NCI-H1436 (cell line): ENCODE measurements at regions not wholly inside any gene's neighbourhood (a gene's known extent, or its start where the extent isn't known, plus 50 kb on each side); places are given as distances from the start of the nearest gene placed in this dataset.
"Not testable (repeated sequence)": the region's sequence is repeated elsewhere in the genome, so short reads cannot be mapped to it uniquely, and the experiment has no call there.

ENCODE experiments used
- DNase-seq: peaks from one replicate; lab custom pipeline; 2025; lab: John Stamatoyannopoulos, UW

DNA sequence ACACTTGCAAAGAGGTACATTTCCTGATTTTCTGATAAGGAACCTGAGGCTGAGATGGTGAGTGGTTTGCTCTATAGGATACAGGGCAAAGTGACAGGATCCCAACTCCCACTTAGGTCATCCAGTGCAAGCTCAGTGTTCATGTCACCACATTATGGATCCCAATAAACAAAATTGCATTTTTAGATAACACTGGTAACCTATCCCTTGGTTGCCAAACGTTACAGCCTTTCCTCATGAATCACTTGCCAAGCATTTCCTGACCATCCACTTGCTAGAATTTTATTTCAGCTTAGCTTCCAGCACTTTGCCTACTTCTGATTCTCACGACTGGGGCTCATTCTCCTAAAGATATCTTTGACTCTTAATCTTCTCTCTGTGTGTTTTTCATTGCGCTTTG lies 131.4 kb upstream of the ODAD2 start:
- no peak for DNase-seq

DNA sequence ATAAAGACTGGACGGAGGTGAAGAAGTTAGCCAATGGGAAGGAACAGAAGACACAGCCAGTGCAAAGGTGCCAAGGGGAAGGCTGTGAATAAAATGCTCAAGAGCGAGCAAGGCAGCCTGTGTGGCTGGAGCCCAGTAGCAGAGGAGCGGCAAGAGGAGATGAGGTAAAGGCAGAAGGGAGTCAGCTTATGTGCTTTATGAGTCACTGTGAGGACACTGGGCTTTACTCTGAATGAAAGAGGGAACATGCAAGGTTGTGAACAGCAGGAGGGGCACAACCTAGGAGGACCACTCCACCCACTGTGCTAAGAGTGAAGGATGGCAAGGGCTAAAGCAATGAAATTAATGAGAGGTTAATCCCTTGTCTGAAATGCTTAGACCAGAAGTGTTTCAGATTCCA lies 129.0 kb upstream of the ODAD2 start:
- DNase-seq, result no peak

DNA sequence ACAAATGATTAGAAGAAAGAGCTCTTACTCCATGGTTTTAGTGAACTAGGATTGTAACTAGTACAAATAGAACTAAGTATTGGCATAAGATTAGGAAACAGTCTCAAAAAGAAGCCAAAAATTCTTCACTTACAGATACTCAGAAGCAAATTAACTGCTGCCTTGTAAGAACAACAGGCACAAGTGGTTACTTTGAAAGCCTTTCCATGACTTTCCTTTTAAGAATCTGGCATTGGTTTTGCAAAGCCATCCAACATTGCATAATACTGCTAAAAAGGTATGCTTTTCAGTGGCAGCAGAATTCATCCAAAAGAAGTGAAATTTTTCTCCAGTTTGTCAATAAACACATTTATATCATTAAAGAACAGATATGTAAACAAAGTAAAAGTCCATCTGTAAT lies 126.8 kb upstream of the ODAD2 start:
- DNase-seq, result no peak

DNA sequence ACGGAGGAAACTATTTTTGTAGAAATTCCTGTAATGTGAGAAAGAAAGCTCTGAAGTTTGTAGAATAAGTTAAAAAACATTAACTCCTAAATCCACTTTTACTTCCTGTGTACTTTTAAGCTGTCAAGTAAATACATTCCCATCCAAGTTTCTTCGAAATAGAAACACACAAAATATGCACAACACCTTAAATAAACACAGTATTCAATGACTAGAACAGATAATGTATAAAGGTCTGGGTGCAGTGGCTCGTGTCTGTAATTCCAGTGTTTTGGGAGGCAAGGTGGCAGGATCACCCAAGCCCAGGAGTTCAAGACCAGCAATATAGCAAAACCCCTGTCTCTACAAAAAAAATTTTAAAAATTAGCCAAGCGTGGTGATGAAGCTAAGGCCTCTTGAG lies 121.9 kb upstream of the ODAD2 start:
- DNase-seq, result no peak

DNA sequence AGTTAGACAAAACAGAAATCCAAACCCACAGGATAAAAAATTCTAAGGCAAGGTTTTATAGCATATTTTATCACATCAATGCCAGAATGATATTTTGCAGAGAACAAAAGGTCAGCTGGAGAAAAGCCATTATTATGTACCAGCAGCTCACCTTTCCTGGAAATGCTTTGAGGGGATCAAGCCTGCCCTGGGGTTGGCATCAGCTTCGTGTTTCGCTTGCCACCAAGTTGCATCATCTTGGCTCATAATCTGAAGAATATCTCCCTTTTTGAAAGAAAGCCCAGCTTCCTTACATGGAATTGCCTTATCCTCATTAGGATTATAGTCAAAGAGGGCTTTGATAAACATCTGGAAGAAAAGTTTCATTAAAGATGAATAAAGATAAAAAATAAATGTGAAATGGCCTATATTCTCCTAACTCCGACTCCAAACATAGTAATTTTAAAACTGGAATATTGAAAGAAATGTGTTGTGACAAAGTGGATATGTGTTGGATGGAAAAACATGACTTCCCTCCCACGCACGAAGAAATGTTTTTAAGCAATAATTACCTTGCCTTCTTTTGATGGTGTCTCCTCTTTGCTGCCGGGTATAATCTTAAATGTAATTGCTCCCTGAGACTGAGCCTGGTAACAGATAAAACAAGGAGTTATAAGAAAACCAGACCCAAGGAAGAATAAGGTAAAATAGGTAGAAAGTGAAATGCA lies 121.3 kb upstream of the ODAD2 start:
- no peak for DNase-seq

DNA sequence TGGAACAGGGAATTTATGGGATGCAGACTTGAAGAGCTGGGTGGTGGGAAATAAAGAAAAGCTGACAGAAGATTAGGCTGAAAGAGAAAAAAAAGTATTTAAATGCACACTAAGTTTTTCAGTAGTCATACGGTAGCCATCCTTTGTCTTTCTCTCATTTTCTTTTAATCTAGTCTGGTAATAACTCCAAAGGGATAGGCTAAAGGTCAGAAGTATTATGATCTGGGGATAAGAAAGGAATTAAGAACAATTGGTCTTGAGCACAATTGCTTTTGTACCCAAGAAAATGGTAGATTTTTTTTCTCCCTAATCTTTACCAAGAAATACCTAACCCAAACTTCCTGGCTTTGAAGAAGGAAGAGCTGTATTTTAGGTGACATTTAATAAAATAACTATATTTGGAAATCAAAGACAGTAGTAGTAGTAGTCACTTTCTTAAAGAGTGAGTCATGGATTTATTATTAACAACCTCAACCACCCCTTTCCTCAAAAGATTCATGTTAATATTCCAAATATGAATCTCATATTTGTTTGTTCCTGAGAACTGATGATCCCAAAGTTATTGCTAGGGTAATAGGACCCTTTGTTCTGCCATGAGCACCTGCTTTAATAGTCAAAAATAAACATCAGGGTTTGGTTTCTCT lies 120.2 kb upstream of the ODAD2 start:
- DNase-seq, result no peak

DNA sequence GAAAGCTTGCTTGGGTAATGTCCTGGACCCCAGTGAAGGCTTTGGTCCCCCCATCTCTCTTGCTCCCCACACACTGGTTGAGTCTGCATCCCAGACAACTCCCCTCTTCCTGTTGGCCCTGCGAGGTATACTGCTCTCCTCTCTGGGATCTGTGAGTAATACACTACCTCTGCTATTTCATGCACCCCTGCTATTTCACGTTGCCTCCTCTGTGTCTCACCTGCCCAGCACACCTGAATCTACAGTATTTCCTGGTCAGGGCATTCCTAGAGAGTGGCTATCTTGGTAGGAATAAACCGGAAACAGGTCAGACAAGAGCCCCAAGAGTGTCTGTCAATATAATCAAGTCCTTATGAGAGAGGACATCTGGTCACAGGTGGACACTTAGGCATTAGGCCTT lies 114.3 kb upstream of the ODAD2 start:
- no peak for DNase-seq

DNA sequence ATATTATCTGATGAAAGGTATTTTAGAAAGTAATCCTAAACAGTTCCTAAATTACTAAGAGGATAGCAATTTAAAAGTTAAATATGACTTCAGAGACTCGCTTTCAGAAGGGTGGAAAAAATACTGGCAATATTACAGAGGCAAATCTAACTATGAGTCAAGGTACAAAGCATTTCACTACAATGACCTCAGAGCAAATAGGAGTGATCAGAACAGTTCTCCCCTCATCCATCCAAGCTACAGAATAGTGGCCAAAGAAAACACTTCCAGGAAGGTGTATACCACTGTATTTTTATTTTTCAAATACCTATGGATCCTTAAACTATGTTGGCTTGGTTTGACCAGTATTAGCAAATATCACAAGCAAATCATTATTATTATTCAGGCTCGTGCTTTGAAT lies 112.8 kb upstream of the ODAD2 start:
- no peak for DNase-seq

DNA sequence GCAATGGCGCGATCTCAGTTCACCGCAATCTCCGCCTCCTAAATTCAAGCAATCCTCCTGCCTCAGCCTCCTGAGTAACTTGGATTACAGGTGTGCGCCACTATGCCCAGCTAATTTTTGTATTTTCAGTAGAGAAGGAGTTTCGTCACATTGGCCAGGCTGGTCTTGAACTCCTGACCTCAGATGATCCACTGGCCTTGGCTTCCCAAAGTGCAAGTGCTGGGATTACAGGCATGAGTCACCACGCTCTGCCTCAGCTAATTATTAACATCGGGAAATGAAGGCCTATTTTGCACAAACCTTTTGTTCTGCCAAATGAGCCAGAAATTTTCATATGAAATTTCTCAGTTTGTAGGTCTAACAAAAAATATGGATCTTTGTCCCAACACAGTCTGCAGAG lies 106.7 kb upstream of the ODAD2 start:
- DNase-seq, result no peak

DNA sequence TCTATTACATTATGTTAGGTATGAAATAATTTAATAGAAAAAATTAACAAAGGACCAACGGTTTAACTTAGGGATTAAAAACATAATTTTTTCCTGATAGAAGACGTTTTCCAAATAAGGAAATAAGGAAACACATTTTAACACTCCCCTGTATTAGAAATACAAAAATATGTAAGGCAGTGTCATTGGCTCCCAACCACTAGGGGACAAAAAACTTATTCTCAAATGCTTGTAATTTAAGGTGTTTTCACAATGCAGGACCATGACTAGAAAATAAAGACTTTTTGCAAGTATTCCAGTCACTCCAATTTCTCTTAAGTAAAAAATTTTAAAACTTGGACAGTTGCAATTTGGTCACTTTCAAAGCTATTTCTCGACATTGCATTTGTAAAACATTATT lies 98.8 kb upstream of the ODAD2 start:
- no peak for DNase-seq

DNA sequence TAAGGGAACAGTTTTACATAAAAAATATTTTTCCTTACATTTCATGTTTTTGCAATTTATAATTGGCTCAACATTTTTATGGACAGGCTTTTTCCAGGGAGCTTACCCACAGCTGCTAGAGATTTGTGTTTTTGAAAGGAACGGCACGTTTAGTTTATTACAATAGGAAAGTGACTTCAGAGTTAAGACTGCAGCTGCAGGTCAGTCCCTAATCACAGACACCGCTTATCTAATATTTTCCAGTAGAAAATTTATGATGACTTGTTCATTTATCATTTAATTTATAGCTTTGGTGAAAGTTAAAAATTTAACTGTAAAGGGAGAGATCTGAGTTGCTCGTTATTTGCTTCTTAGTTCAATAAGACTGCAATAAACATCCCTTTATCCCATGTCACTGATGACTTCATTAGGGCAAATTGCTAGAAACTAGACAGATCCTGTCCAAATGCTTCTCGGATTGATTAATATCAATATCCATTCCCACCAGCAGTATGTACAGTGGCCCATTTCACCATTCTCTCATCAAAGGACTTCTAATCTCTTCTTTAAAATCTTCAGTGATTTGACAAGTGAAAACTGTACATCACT lies 97.0 kb upstream of the ODAD2 start:
- no peak for DNase-seq

DNA sequence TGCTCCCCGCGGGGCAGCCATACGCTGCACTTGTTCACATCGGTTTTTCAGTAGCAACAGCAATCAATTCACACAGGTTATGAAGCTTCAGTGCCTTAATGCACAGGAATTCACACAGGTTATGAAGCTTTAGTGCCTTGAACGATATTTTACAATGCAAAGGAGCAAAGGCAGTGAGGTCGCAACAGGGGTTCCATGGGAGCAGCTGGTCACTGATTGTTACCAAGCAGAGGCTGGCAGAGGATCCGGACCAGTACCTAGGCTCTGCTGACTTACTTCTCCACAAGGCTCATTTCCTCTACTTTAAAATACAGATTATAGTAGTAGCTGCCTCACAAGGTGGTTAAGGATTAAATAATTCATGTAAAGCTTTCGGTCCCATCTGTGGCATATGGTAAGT lies 95.2 kb upstream of the ODAD2 start:
- no peak for DNase-seq

DNA sequence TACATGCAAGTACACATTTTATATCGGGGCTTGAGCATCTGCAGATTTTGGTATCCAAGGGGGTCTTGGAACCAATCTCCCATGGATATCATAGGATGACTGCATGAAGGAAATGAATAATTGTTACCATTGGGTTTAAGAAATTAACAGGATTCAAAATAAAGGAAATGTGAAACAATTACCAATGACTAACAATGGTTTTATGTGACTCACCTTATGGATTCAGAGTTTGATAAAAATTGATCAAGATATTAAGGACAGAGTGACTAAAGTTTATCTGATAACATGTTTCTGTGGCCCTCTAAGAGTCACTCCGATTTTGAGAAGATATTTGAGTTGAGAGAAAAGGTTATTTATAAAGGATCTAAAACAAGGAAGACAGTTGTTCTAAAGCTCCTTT lies 93.0 kb upstream of the ODAD2 start:
- DNase-seq, result no peak

DNA sequence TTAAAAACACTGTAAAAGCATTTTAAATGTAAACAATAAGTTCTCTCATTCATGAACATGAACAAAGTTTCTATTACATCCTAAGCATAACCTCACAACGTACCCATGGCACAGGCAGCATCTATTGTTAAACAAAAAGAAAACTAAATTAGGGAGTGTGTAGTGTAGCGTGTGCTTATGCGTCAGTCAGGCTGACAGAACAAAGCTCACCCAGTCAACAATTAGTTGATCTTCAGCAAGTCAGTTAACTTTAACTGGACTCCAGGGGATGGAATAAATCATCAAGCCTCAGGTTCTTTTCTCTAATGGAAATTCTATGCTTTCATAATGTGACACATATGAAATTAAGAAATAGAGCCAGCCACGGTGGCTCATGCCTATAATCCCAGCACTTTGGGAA lies 91.6 kb upstream of the ODAD2 start:
- DNase-seq, result no peak

DNA sequence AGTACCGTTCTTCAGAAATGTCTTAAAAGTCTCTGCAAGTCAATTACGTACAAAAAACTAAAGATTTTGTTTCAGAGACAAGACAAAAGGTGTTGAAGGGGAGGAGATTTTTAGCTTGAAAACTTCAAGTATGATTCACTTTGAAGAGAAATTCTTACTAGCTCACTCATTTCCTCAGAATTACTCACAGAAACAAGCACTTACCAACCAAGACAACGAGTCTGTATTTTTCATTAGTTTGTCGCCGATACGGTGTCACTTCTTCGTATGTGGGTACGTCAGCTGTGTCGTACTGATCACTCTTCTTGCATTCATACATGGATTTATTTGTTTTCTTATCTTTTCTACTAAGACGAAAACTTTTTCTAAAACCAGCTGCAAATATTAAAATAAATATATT lies 90.6 kb upstream of the ODAD2 start:
- DNase-seq, result no peak

DNA sequence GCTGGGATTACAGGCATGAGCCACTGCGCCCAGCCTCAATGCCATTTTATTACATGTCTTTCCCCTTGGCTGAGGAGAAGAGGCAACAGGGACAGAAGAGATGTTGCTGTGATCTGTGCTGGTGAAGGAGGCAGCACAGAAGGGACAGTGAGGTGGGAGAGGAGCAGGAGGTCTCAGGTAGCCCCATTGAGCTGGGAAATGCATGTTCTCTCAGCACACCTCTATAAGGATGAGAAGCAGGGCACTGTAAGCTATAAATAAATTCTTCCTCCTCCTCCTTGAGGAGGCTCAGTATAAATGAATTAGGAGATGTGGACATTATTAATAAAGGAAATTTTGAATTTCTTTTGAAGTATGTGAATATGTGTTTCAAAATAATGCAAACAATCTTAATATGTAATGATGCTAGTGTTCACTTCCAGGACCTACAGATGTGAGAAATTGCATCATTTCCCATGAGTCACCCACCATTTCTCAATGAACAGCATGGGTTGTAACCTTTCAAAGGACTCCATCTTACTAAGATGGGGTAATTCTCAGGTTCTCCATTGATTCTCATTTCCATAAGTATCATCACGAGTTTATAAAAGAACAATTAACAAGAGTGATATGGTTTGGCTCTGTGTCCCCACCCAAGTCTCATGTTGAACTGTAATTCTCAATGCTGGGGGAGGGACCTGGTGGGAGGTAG lies 88.9 kb upstream of the ODAD2 start:
- DNase-seq, result no peak

DNA sequence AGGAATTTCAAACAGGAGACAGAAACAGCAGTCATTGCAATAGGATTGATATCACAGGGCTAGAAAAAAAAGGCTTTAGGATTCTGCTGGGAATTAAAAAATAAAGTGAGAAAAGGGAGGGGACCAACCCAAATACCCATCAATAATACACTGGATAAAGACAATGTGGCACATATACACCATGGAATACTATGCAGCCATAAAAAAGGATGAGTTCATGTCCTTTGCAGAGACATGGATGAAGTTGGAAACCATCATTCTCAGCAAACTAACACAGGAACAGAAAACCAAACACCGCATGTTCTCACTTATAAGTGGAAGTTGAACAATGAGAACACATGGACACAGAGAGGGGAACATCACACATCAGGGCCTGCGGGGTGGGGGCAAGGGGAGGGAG lies 86.9 kb upstream of the ODAD2 start:
- not testable (repeated sequence) for DNase-seq

DNA sequence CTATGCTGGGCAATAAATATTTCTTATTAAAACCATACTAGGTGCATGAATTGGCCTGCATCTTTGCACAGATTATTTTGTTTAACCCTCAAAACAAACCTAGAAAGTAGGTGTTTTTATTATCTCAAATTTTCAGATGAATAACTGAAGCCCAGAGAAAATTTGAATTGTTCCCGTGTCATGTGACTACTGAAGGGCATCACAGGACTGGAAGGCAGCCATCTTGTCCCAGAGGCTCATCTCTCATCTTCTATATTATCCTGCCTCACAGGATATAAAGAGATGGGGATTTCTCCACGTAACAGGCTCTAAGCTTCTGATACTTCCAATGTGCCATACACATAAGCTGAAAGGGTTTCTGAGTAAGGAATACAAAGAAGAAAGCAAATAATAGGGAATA lies 84.0 kb upstream of the ODAD2 start:
- no peak for DNase-seq

DNA sequence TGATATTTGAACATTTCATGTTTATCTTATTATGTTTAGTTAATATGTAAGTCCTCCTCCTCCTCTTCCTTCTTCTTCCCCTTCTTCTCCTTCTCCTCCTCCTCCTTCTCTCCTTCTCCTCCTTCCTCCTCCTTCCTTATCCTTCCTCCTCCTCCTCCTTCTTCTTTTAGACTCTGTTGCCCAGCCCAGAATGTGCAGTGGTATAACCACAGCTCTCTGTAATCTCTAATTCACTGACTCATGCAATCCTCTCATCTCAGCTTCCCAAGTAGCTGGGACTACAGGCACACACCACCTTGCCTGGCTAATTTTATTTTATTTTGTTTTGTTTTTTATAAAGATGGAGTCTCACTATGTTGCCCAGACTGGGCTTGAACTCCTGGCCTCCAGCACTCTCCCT lies 83.4 kb upstream of the ODAD2 start:
- no peak for DNase-seq

DNA sequence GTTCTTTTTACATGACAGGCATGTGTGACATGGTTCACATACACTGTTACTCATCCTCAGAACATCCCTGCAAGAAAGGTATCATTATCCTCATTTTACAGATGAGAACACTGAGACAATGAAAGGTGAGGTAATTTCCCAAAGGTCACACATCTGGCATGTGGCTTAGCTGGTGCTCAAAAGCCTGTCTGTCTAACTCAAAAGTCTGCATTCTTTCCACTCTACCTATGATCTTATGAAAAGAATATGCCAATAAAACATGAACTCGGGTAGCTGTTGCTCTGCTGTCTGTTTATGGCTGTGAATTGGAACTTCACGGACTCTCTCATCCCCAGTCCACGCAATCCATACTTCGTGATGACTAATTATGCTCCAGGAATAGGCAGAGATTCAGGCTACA lies 79.0 kb upstream of the ODAD2 start:
- no peak for DNase-seq

DNA sequence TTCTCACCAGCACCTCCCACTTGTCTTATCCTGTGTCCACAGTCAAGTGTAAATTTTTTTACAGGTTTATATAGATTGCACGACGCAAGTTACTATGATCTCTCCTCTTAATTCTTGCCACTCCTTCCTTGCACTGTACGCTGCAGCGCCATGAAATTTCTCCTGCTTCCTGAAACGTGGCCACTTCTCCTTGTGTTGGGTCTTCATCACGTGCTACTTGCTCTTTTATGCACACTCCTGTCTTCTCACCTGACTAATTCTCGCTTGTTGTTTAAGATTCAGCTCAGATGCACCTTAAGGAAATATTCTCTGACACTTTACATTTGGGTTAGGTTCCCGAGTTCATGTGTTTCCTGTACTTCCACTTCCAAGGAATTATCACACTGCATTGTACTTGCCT lies 76.5 kb upstream of the ODAD2 start:
- no peak for DNase-seq

DNA sequence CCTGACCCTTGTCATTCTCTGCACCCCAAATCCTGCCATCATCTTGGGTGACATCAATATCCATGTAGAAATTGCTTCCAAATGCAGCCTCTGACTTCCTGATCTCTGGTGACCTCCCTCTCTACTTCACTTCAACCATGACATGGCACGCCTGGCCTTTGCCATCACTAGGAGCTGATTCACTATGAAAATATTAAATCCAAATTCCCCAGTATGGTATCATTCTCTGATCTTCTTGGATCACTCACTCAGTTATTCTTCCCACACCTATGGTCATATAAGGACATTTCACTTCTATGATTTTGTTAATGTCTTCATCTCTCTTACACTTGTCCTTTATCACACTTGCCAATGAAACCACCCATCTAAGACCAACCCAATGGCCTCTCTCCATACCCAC lies 73.7 kb upstream of the ODAD2 start:
- no peak for DNase-seq

DNA sequence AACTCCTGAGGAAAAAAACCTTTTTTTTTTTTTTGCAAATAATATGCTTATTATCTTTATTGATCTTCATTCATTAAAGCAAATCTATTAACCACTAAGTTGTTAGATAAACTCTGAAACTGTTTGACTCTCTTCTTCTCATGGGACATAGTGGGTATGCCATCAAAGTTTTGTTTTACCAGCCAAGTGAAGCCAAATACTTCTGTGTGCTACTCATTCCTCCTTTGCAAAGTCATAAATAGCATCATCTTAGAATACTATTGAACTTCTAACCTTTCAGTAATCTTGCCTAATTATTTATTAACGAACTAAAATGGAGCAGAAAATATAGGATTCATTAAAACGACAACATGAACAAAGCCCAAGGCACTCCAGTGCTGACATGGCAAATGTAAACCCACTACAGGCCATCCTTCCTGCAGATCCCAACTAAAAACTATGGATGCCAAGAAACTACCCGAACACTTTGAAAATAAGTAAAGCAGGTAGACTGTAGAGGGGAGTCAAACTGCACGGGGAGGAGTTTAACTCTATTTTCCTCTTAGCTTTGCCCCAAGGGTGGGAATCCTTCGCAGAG lies 61.2 kb upstream of the ODAD2 start:
- DNase-seq, result no peak
